A549 (cell line): ENCODE measurements at regions not wholly inside any gene's neighbourhood (a gene's known extent, or its start where the extent isn't known, plus 50 kb on each side); places are given as distances from the start of the nearest gene placed in this dataset.

Experiments
- ATAC-seq, 2 experiments: fragments of 200-7000 bp in 1 of 2; fragments of >200 bp in 1 of 2; cut with Nextera tagmentation in 1 of 2; cut with Tn5 transposase in 1 of 2; 3 replicates each; pipeline versions ENCODE4 v1.8.0 to v1.9.1; 2018 to 2020; ENCODE audit warnings: mild to moderate bottlenecking in 1 of 2, moderate library complexity in 1 of 2
- CTCF ChIA-PET: fragments of 300-600 bp; sonication (Branson Sonifier 250); formaldehyde crosslinking; extraction: SDS; loops from one replicate; lab custom pipeline; 2021; ENCODE audit warnings: antibody characterized with exemption, inconsistent platforms; lab: Yijun Ruan, JAX
- POLR2A ChIA-PET: fragments of 350-600 bp; formaldehyde crosslinking; extraction: SDS; loops from one replicate; lab custom pipeline; 2021; ENCODE audit warnings: antibody characterized with exemption, inconsistent platforms; lab: Yijun Ruan, JAX
- DNase-seq, 2 experiments: peaks; one replicate each; pipeline versions ENCODE4 v3.0.0 to v3.0.0-alpha.2; 2011 to 2016; ENCODE audit warnings: low read depth in 1 of 2, low spot score in 1 of 2
- FAIRE-seq: peaks from 2 replicates; lab custom pipeline; 2011; peaks lifted over from hg19 to GRCh38; lab: Jason Lieb, UNC
- H3K27ac ChIP-seq, 2 experiments: fragments of >200 bp; sonication (Bioruptor Twin); formaldehyde crosslinking; 3 replicates each; pipeline ENCODE4 v1.5.1; 2016 to 2017
- H3K4me1 ChIP-seq: fragments of >200 bp; sonication (Bioruptor Twin); formaldehyde crosslinking; 3 replicates; pipeline ENCODE4 v1.6.1; 2016
- H3K4me2 ChIP-seq: fragments of >200 bp; sonication (Bioruptor Twin); formaldehyde crosslinking; 3 replicates; pipeline ENCODE4 v1.6.1; 2016
- H3K4me3 ChIP-seq: fragments of >200 bp; sonication (Bioruptor Twin); formaldehyde crosslinking; 3 replicates; pipeline ENCODE4 v1.5.1; 2016
- H3K9me3 ChIP-seq: fragments of >200 bp; sonication (Bioruptor Twin); formaldehyde crosslinking; 3 replicates; pipeline ENCODE4 v1.6.1; 2016
- BCL3 ChIP-seq: fragments of >200 bp; sonication (Bioruptor Twin); formaldehyde crosslinking; IDR thresholded peaks from 3 replicates; pipeline ENCODE4 v1.6.1; 2016
- BHLHE40 ChIP-seq: IDR thresholded peaks from 2 replicates; pipeline ENCODE4 v1.6.1; 2012; ENCODE audit warnings: low read depth, low read length, inconsistent platforms
- CHD2 ChIP-seq: fragments of 150-350 bp; IDR thresholded peaks from 2 replicates; pipeline ENCODE4 v1.6.1; 2014; ENCODE audit warnings: low read length; ENCODE audit not compliant: partially characterized antibody
- CHD4 ChIP-seq: fragments of 200-600 bp; sonication (generic); IDR thresholded peaks from 2 replicates; pipeline ENCODE4 v1.6.1; 2016; ENCODE audit warnings: antibody characterized with exemption, mild to moderate bottlenecking, borderline replicate concordance
- EHF ChIP-seq: fragments of 250-450 bp; sonication (Bioruptor Pico); IDR thresholded peaks from 2 replicates; pipeline ENCODE4 v1.5.0; 2020; ENCODE audit warnings: mild to moderate bottlenecking
- ELK1 ChIP-seq: fragments of 150-350 bp; IDR thresholded peaks from 2 replicates; pipeline ENCODE4 v1.6.1; 2014; ENCODE audit warnings: low read depth, mild to moderate bottlenecking, low read length
- EP300 ChIP-seq, 2 experiments: fragments of >200 bp; sonication (Bioruptor Twin); formaldehyde crosslinking; IDR thresholded peaks; 2 replicates in 1 of 2; 3 replicates in 1 of 2; pipeline ENCODE4 v1.6.1; 2016 to 2017
- FOSB ChIP-seq: fragments of 250-450 bp; sonication (Bioruptor Pico); IDR thresholded peaks from 2 replicates; pipeline ENCODE4 v1.5.0; 2020; ENCODE audit warnings: mild to moderate bottlenecking, moderate library complexity
- FOSL2 ChIP-seq, 2 experiments: fragments of 450-650 bp in 1 of 2; fragments of >200 bp in 1 of 2; sonication (Bioruptor Twin) in 1 of 2; formaldehyde crosslinking; IDR thresholded peaks; 2 replicates each; pipeline versions ENCODE4 v1.5.0 to v1.6.1; 2016 to 2020; ENCODE audit warnings: mild to moderate bottlenecking in 1 of 2, moderate library complexity in 1 of 2
- GATA3 ChIP-seq: IDR thresholded peaks from 2 replicates; pipeline ENCODE4 v1.6.1; 2012; ENCODE audit warnings: borderline replicate concordance
- HDAC2 ChIP-seq: fragments of 200-600 bp; sonication (generic); IDR thresholded peaks from 2 replicates; pipeline ENCODE4 v1.6.1; 2016
- HES2 ChIP-seq: fragments of >200 bp; sonication (Bioruptor Twin); formaldehyde crosslinking; IDR thresholded peaks from 2 replicates; pipeline ENCODE4 v1.6.1; 2016
- HOXB5 ChIP-seq: fragments of 250-450 bp; sonication (Bioruptor Pico); IDR thresholded peaks from 2 replicates; pipeline ENCODE4 v1.5.0; 2020; ENCODE audit warnings: mild to moderate bottlenecking, moderate library complexity
- JUNB ChIP-seq: fragments of >200 bp; sonication (Bioruptor Twin); formaldehyde crosslinking; IDR thresholded peaks from 2 replicates; pipeline ENCODE4 v1.6.1; 2016
- MAZ ChIP-seq: fragments of 150-350 bp; IDR thresholded peaks from 2 replicates; pipeline ENCODE4 v1.6.1; 2014; ENCODE audit warnings: antibody characterized with exemption, low read depth, low read length, borderline replicate concordance
- MYC ChIP-seq: IDR thresholded peaks from 2 replicates; pipeline ENCODE4 v1.6.1; 2012; ENCODE audit warnings: mild to moderate bottlenecking, inconsistent platforms, low read length, improper control_type of control experiment, borderline replicate concordance
- NFE2L2 ChIP-seq: fragments of 150-350 bp; conservative IDR thresholded peaks from 2 replicates; pipeline ENCODE4 v1.6.1; 2014; ENCODE audit warnings: low read length
- NPAS2 ChIP-seq: fragments of 250-450 bp; sonication (Bioruptor Pico); IDR thresholded peaks from 2 replicates; pipeline ENCODE4 v1.8.0; 2022; ENCODE audit warnings: mild to moderate bottlenecking, moderate library complexity, borderline replicate concordance
- NR3C1 ChIP-seq: fragments of >200 bp; sonication (Bioruptor Twin); formaldehyde crosslinking; IDR thresholded peaks from 3 replicates; pipeline ENCODE4 v1.6.1; 2017
- POLR2A ChIP-seq: IDR thresholded peaks from 2 replicates; pipeline ENCODE4 v1.6.1; 2012; ENCODE audit warnings: mild to moderate bottlenecking, low read length
- POLR2AphosphoS2 ChIP-seq: conservative IDR thresholded peaks from 2 replicates; pipeline ENCODE4 v1.6.1; 2012; ENCODE audit warnings: low read length, improper control_type of control experiment, inconsistent platforms
- RARB ChIP-seq: fragments of 250-450 bp; sonication (Bioruptor Pico); IDR thresholded peaks from 2 replicates; pipeline ENCODE4 v1.8.0; 2021; ENCODE audit warnings: mild to moderate bottlenecking, moderate library complexity
- RCOR1 ChIP-seq: fragments of 150-350 bp; IDR thresholded peaks from 2 replicates; pipeline ENCODE4 v1.6.1; 2014; ENCODE audit warnings: antibody characterized with exemption, low read length, low read depth
- RNF2 ChIP-seq: fragments of 200-600 bp; sonication (generic); IDR thresholded peaks from 2 replicates; pipeline ENCODE4 v1.6.1; 2016; ENCODE audit warnings: low read depth, mild to moderate bottlenecking, antibody characterized with exemption, moderate library complexity, borderline replicate concordance
- SMC3 ChIP-seq: fragments of >200 bp; sonication (Bioruptor Twin); formaldehyde crosslinking; IDR thresholded peaks from 3 replicates; pipeline ENCODE4 v1.6.1; 2018; ENCODE audit warnings: inconsistent platforms
- TP53 ChIP-seq: fragments of 250-450 bp; sonication (Bioruptor Pico); IDR thresholded peaks from 2 replicates; pipeline ENCODE4 v1.5.0; 2021; ENCODE audit warnings: mild to moderate bottlenecking, moderate library complexity
- ZC3H11A ChIP-seq: fragments of 450-650 bp; IDR thresholded peaks from 2 replicates; pipeline ENCODE4 v1.6.1; 2014; ENCODE audit warnings: antibody characterized with exemption, mild to moderate bottlenecking
- ZFP36 ChIP-seq: fragments of 450-650 bp; IDR thresholded peaks from 2 replicates; pipeline ENCODE4 v1.6.1; 2014; ENCODE audit warnings: borderline replicate concordance; ENCODE audit not compliant: partially characterized antibody
- ZNF302 ChIP-seq: fragments of 250-450 bp; sonication (Bioruptor Pico); IDR thresholded peaks from 2 replicates; pipeline ENCODE4 v1.9.0; 2021; ENCODE audit warnings: inconsistent platforms, mild to moderate bottlenecking, moderate library complexity
- ZSCAN20 ChIP-seq: fragments of 250-450 bp; sonication (Bioruptor Pico); IDR thresholded peaks from 2 replicates; pipeline ENCODE4 v1.8.0; 2022; ENCODE audit warnings: mild to moderate bottlenecking, moderate library complexity
- WGBS: methylation state at CpG from one replicate; pipeline ENCODE4 v1.1.6; 2017; ENCODE audit errors: missing lambda C conversion rate; 5-methylcytosine and 5-hydroxymethylcytosine counted together
- TF ChIP-seq, protein P1 (sequence below): IDR thresholded peaks from 2 replicates; pipeline ENCODE4 v1.6.1; 2012
- TF ChIP-seq, protein P2 (sequence below): fragments of 200-600 bp; sonication (generic); IDR thresholded peaks from 2 replicates; pipeline ENCODE4 v1.6.1; 2016; ENCODE audit warnings: antibody characterized with exemption, mild to moderate bottlenecking, moderate library complexity

DNA sequence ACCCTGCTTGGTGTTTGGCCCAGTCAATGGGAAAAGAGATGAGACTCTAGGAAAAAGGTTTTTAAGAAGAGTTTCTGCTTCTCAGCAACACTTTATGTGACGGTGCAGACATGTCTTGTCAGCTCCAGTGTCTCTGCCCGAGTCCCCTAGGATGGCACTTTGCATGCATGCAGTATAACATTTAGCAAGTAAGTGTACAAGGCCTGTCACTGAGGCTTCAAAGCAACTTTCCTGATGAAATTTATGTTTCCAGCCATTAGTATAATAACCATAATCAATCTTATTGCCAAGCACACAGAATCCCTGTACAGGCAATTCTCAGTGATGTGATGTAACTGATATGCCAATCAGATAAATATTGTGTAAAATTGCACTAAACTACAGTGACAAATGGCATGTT is 248.1 kb upstream of the PLET1 start:
- WGBS: 8% methylated on average over 2 of the region's 2 CpGs

DNA sequence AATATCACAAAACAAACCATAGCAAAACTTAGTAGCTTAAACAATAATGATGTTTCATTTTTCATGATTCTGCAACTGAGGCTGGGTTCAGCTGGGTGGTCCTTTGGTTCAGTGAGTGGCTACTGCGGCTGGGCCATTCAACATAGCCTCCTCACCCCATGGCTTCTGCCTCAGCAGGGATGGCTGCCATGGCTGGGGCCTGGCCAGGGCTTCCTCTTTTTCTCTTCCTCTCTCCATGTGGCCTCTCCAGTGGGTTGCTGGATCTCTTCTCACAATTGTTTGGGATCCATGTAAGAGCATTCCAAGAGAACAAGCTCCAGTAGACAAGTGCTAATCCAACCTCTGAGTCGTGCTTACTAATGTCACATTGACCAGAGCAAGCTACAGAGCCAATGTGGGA is 248.6 kb upstream of the PLET1 start:
- Histone ChIP-seq H3K27ac (no peak overlapping the region), H3K4me1 (no peaks in the 10 kb centered on the region), H3K4me3 (no peak overlapping the region), H3K4me2 (no peak overlapping the region), H3K9me3 (no peaks in the 10 kb centered on the region)
- ChIA-PET POLR2A (no interaction called here), CTCF (interaction anchor here (0.9 kb wide), 1 partner anchor 10 kb away, joined by 3 read pairs; no protein-coding TSS in a partner anchor)
- no peak for DNase-seq
- 8% methylated on average over 2 of the region's 2 CpGs for WGBS
- TF ChIP-seq TP53 (CRISPR knock-in tag) (no peak), RCOR1 (no peak), ZC3H11A (no peak), NPAS2 (CRISPR knock-in tag) (no peak), BHLHE40 (no peak), NFE2L2 (no peak), ZFP36 (no peak), ZSCAN20 (no peak), NR3C1 (no peak), JUNB (no peak)
- FAIRE-seq: no peak
- no peak for ATAC-seq

More for the DNA sequence above, 248.1 kb upstream of the PLET1 start:
- CTCF ChIA-PET: interaction anchor here (0.9 kb wide), 1 partner anchor 10 kb away, joined by 3 read pairs; no protein-coding TSS in a partner anchor
- ATAC-seq (no peak), DNase-seq (no peak)
- no peak overlapping the region for H3K27ac ChIP-seq
- no peak overlapping the region for H3K4me3 ChIP-seq
- TF ChIP-seq CHD4 (no peak), EHF (CRISPR knock-in tag) (no peak), HES2 (no peak), NFE2L2 (no peak), RARB (CRISPR knock-in tag) (no peak), CHD2 (no peak), RNF2 (no peak), GATA3 (no peak), MYC (no peak), ZFP36 (no peak), SMC3 (no peak), HOXB5 (no peak), EP300 (IDR thresholded peaks at IDR 0.05) (no peak), BHLHE40 (no peak), FOSL2 (IDR thresholded peaks at IDR 0.05) (no peak), FOSL2 (CRISPR knock-in tag; IDR thresholded peaks at IDR 0.05) (no peak), POLR2AphosphoS2 (no peak)
- TF ChIP-seq, protein P1, sequence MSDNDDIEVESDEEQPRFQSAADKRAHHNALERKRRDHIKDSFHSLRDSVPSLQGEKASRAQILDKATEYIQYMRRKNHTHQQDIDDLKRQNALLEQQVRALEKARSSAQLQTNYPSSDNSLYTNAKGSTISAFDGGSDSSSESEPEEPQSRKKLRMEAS: no peak
- TF ChIP-seq, all 56 proteins: peak for 0
- FAIRE-seq: no peak
- POLR2A ChIA-PET: no interaction called here
- Histone ChIP-seq H3K4me2 (no peak overlapping the region), H3K9me3 (no peaks in the 10 kb centered on the region), H3K4me1 (no peaks in the 10 kb centered on the region)

DNA sequence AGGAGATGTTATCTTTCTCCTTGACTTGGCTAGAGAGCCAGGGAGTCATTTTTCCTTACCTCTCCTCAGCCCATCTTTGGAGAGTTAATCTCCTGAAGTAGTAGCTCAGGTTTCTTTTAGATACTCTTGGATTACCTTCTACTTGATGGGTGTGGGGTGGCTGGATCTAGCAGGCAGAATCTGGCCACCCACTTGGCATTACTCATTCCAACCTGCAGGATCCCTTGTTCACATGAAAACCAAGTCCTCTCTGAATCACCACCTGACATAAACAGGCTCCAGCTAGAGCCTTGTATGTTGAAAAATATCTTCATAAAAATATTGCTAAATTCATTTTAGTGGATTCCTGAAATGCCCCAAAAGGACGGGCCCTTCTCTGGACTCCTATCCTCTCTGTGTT is 250.6 kb upstream of the PLET1 start:
- no peaks in the 10 kb centered on the region for H3K4me1 ChIP-seq
- no peak overlapping the region for H3K27ac ChIP-seq
- CTCF ChIA-PET: interaction anchor here (1.2 kb wide), 2 partner anchors 13 to 225 kb away, joined by 3 read pairs; no protein-coding TSS in a partner anchor
- H3K9me3 ChIP-seq: no peaks in the 10 kb centered on the region
- no peak for FAIRE-seq
- WGBS: 0% methylated on average over 1 of the region's 1 CpG
- no peak for TF ChIP-seq RNF2
- TF ChIP-seq, protein P2, sequence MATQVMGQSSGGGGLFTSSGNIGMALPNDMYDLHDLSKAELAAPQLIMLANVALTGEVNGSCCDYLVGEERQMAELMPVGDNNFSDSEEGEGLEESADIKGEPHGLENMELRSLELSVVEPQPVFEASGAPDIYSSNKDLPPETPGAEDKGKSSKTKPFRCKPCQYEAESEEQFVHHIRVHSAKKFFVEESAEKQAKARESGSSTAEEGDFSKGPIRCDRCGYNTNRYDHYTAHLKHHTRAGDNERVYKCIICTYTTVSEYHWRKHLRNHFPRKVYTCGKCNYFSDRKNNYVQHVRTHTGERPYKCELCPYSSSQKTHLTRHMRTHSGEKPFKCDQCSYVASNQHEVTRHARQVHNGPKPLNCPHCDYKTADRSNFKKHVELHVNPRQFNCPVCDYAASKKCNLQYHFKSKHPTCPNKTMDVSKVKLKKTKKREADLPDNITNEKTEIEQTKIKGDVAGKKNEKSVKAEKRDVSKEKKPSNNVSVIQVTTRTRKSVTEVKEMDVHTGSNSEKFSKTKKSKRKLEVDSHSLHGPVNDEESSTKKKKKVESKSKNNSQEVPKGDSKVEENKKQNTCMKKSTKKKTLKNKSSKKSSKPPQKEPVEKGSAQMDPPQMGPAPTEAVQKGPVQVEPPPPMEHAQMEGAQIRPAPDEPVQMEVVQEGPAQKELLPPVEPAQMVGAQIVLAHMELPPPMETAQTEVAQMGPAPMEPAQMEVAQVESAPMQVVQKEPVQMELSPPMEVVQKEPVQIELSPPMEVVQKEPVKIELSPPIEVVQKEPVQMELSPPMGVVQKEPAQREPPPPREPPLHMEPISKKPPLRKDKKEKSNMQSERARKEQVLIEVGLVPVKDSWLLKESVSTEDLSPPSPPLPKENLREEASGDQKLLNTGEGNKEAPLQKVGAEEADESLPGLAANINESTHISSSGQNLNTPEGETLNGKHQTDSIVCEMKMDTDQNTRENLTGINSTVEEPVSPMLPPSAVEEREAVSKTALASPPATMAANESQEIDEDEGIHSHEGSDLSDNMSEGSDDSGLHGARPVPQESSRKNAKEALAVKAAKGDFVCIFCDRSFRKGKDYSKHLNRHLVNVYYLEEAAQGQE: no peak
- no peak for TF ChIP-seq BCL3
- TF ChIP-seq ZNF302: no peak
- TF ChIP-seq ELK1: no peak
- TF ChIP-seq HDAC2: no peak
- TF ChIP-seq POLR2A: no peak
- no peak for TF ChIP-seq MYC
- TF ChIP-seq FOSB (CRISPR knock-in tag): no peak
- TF ChIP-seq BHLHE40: no peak
- TF ChIP-seq MAZ: no peak
- TF ChIP-seq, all 56 proteins: peak for 0
- ATAC-seq (no peak), DNase-seq (no peak)
- H3K4me3 ChIP-seq: no peak overlapping the region
- POLR2A ChIA-PET: no interaction called here
- no peak overlapping the region for H3K4me2 ChIP-seq
